ENCODE measurements at regions not wholly inside any gene's neighbourhood (a gene's known extent, or its start where the extent isn't known, plus 50 kb on each side); places are given as distances from the start of the nearest gene placed in this dataset.

- TF ChIP-seq CTCF (IDR thresholded peaks at IDR 0.05; ENCODE audit: poor library complexity, severe bottlenecking) = no peak
- TF ChIP-seq RAD21 (conservative IDR thresholded peaks at IDR 0.05) = no peak
- TF ChIP-seq EZH2 (IDR thresholded peaks at IDR 0.05; ENCODE audit: borderline replicate concordance, insufficient read depth, low read length, poor library complexity, severe bottlenecking) = no peak
- no peak for TF ChIP-seq REST (IDR thresholded peaks at IDR 0.05; ENCODE audit: borderline replicate concordance)
These were observed 156.2 kb downstream of the KIF26A start for GRCh38 chr14:104294628-104294982.
